GM12864 (cell line): ENCODE measurements at regions not wholly inside any gene's neighbourhood (a gene's known extent, or its start where the extent isn't known, plus 50 kb on each side); places are given as distances from the start of the nearest gene placed in this dataset.

Experiments
- DNase-seq: peaks from one replicate; pipeline ENCODE4 v3.0.0-alpha.2; 2011; ENCODE audit warnings: low read depth
- H3K4me3 ChIP-seq: 2 replicates; pipeline ENCODE4 v1.5.1; 2011; ENCODE audit warnings: mild to moderate bottlenecking, low read depth, low read length, control low read depth
- TF ChIP-seq, protein P1 (sequence below): IDR thresholded peaks from 2 replicates; pipeline ENCODE4 v1.5.1; 2011; ENCODE audit warnings: low read depth, mild to moderate bottlenecking, moderate library complexity, low read length, control low read depth, inconsistent platforms; ENCODE audit errors: missing control alignments

DNA sequence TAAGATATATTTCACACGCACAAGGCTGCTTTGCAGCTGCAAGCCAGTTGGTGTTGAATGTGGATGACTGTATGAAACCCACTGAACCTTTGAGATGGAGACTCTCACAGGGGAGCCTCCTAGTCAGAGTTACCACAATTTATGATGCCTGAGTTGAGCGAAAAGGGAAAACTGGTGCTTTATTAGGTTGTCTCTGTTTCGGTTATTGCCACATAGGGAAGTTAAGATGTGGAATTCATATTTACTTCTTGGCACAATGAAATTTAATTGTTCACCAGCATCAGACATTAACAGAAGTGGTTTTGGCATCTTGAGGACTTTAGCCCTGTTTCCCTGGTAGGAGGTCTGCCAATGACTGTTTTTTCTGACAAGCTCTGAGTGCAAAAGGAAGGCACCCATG is 358.2 kb downstream of the SQOR start:
- no peak overlapping the region for H3K4me3 ChIP-seq
- no peak for DNase-seq
- TF ChIP-seq, protein P1, sequence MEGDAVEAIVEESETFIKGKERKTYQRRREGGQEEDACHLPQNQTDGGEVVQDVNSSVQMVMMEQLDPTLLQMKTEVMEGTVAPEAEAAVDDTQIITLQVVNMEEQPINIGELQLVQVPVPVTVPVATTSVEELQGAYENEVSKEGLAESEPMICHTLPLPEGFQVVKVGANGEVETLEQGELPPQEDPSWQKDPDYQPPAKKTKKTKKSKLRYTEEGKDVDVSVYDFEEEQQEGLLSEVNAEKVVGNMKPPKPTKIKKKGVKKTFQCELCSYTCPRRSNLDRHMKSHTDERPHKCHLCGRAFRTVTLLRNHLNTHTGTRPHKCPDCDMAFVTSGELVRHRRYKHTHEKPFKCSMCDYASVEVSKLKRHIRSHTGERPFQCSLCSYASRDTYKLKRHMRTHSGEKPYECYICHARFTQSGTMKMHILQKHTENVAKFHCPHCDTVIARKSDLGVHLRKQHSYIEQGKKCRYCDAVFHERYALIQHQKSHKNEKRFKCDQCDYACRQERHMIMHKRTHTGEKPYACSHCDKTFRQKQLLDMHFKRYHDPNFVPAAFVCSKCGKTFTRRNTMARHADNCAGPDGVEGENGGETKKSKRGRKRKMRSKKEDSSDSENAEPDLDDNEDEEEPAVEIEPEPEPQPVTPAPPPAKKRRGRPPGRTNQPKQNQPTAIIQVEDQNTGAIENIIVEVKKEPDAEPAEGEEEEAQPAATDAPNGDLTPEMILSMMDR = no peak

DNA sequence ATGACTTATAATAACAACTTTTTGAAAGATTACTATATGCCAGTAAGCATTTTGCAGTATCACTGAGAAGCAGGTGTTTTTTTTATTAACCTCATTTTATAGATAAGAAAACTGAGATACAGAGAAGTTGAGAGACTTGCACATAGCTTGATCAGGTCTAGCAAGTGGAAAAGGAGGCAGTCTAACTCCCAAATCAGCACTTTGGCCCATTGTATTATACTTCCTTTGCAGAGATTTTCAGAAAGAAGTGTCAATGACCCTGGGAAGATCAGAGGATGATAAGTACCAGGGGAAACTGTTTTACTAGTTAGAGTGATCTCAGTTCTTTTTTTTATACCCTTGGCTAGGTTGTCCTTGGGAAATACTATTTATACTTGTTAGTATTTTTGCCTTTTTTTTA is 358.7 kb downstream of the SQOR start:
- no peak overlapping the region for H3K4me3 ChIP-seq
- TF ChIP-seq, protein P1 = no peak
- DNase-seq = no peak

DNA sequence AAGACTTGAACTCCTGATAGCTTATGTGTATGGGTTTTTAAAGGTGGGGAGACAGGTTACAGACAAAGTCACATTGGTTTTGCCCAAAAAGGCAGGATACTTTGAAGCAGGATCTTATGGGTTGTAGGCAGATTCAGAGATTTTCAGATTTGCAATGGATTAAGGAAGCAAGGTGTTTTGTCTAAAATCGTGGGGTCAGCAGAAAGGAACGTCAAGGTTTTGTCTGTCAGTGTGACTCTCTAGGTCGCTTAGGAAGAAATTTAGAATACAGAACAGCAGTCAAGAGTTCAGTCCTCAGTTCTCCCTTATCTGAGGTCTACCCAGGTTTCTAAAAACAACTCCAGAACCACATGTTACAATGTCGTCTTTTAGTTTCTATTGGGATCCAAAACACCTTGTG is 361.0 kb downstream of the SQOR start:
- DNase-seq = no peak
- no peak overlapping the region for H3K4me3 ChIP-seq
- TF ChIP-seq, protein P1 = no peak

DNA sequence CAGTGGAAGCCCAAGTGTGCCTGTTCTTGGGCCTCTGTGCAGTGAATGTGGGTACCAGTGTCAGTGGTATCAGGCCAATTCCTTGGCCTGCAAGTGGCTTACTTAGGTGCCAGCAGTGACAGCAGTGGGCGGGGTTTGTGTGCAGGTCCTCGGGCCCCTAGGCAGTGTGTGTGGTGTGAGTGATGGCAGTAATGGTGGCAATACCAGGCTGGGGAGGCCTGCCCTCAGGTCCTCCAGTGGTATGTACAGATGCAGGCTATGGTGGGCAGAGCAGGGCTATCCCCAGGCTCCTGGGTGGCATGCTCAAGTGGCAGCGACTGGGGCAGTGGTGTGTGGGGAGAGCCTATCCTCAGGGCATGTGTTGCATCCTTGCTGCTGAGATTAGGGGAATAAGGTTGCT is 379.7 kb downstream of the SQOR start:
- no peak overlapping the region for H3K4me3 ChIP-seq
- TF ChIP-seq, protein P1 = no peak
- no peak for DNase-seq

DNA sequence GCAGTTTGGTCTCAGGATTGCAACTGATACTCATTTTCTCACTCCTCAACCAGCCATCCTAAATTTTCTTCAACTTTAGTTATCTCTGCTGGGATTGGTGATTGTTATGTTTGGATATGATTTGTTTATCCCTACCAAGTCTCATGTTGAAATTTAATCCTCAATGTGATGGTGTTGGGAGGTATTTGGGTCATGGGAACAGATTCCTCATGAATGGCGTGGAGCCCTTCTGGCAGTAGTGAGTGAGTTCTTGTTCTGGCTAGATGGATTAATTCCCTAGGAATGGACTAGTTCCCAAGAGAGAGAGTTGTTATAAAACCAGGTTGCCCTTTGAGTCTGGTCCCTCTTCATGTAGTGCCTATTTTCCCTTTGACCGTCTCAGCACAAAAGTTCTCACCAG is 399.9 kb downstream of the SQOR start:
- DNase-seq = no peak
- TF ChIP-seq, protein P1 = no peak
- H3K4me3 ChIP-seq = no peak overlapping the region

DNA sequence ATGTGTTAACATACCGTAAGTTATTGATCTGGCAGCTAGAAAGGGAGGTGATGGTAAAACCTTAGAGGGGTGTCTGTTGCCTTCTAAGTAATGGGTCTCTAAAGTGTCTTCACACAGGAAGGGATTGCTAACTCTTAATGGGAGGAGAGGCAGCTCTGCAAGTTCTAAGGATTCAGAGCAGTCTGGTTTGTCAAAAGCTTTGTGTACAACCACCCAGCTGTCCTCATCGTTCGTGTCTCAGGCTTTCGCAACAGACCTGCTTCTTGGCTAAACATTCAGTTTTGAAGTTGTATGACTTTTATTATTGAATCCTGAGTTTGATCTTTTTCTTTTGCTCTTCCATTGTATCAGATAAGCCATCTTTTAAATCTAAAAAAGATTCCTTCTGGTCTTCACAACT is 404.9 kb downstream of the SQOR start:
- no peak for DNase-seq
- no peak overlapping the region for H3K4me3 ChIP-seq
- TF ChIP-seq, protein P1 = no peak

DNA sequence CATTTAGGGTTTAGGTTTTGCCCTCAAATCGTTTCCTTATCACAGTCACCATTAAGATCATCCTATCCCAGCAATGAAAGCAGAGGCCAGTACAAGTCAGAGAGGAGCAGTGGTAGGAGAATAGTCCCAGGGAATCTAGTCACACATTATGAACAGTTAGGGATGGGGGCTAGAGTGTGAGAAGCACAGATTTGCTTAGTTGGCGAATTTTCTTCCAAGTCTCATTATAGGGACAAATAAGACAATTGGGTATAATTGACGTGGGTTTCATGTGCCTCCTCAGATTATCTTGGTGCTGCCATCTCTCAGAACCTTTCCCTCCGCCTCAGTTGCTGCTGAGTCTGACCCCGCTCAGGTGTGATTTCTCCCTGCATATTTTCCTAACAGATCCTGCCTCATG is 407.1 kb downstream of the SQOR start:
- TF ChIP-seq, protein P1 = no peak
- no peak overlapping the region for H3K4me3 ChIP-seq
- DNase-seq = no peak
